ENCODE measurements at regions not wholly inside any gene's neighbourhood (a gene's known extent, or its start where the extent isn't known, plus 50 kb on each side); places are given as distances from the start of the nearest gene placed in this dataset.

DNA sequence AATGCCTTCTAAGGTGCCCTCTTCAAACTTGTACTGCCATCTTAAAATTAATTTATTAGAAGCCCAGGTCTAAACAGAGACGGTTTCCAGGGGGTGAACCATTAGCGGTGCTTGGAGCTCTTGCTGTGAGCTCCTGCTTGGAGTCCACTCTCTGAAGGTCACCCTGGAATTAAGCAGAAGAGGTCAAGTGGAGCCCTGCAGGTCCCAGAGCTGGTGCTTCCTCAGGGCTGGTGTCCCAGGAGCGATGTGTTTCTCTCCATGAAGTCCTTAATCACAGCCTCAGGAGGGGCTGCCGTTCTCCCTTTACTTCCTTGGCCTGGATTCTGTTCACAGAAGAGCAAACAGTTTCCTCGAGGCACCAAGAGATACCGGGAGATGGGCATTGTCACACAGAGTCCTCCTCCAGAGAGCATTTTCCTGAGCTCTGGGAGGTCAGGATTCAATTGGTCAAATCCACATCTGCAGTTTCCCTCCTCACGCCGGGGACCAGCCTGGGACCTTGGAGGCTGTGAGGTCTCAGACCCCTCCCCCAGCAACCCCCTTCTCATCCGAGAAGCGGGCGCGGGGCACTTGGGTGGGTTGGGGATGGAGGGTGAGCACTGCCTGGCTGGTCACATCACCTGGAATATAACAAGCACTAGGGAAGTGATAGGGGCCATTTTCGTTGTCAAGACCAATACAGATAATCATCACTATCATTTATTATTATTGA, 310.4 kb downstream of the AJAP1 start:
- no peak for DNase-seq

DNA sequence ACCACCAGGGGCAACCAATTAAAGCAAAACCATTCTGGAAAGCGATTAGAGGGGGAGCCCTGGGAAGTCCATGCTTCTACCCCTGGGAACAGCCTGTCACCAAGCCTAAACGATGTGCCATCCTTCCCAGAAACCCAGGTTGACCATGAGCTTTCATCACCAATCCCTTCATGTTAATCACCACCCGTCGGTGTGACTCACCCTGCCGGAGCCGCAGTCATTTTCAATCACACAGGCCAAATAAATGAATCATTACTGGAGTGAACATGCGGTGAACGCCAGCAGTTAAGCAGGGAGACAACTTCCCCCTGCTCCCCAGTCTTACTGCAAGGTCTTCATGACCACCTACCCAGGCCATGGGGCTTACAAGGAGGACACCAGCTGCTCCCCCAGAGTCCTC, 308.8 kb downstream of the AJAP1 start:
- no peak for DNase-seq

DNA sequence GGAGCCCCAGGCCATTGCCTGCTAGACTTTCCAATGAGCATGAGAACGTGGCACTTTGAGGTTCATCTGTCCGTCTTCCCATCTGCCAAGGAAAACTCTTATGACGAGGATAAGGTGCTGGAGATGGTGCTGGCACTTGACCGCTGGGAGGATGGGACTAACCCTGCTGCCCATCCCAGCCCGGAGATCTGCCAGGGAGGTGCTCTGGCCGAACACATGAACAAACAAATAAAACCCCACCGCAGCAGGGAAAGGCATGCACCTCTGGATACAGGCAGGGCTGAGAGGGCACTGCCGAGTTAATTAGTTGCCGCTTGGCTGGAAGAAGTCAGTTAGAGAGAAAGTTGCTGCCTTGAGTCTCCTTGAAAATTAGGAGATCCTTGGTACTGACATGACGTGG, 308.4 kb downstream of the AJAP1 start:
- no peak for DNase-seq

DNA sequence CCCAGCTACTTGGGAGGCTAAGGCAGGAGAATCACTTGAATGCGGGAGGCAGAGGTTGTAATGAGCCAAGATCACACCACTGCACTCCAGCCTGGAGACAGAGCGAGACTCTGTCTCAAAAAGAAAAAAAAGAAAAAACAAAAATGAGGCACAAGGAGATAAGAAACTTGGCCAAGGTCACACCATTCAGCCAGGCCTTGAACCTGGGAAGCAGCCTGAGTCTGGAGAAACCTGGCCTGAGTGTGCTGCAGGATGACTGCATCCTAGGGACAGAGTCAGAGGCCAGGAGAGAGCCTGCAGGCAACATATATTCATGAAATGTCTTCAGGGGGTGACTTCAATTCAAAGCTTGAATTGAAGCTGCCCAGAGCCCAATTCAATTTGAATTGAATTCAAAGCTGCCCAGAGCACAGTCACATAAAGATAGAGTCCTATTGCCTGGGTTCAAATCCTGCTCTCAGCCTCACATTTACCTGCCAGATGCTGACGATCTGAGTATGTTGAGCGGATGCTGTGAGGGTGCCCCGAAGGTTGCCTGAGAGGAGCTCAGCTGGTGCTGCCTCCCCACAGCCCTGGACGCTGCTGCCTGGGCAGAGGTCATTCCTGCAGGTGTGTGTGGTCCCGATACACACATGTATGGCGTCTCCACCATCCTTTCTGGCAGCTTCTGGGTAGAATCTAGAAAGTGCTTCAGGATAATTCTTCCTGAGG, 307.7 kb downstream of the AJAP1 start:
- DNase-seq = no peak

DNA sequence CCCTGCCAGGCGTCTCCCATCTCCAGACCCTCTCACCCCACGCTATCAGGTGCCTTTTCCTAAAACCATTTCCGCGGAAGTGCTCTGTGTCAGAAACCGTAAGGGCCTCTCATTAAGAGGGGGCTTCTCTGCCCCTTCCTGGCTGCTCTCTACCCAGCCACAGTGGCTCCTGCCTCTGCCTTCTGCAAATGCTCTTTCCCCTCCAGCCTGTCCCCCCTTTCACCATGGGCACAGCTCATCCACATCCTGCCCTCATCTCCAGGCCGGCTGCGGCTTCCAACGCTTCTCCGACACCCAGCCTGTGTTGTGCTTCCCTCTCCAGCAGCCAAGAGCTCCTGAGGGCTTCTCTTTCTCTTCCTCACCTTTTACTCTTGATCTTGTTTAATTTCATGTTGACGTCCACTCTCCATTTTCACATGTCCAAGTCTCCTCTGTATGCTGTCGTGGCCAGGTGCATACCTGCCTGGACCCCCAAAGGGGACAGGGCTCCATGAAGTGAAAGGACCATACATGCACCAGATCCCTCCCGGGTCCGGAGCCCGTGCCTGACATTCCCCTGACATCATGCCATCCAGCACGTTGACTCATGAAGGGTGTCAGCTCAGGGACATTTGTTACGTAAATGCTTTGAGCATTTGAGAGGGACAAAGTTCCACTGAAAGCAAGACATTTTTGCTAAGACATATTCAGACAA, 306.5 kb downstream of the AJAP1 start:
- DNase-seq = no peak

DNA sequence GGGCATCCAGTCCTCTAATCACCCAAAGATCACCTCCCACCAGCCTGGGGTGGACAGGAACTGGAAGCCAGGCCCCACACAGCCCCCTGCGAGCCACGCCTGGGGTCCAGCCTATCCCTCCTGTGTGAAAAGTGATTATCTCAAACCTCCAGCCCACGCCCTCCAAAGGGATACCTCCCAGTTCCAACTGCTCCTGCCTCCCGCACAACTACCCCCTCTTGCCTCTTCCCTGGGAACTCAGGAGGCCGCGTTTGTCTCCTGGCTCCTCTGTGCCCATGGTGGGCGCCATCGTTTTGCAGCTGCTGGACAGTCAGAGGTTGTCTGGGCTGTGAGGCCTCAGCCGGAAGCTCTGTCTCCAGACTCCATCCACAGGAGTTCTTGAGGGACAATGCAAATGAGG, 305.9 kb downstream of the AJAP1 start:
- DNase-seq = no peak

DNA sequence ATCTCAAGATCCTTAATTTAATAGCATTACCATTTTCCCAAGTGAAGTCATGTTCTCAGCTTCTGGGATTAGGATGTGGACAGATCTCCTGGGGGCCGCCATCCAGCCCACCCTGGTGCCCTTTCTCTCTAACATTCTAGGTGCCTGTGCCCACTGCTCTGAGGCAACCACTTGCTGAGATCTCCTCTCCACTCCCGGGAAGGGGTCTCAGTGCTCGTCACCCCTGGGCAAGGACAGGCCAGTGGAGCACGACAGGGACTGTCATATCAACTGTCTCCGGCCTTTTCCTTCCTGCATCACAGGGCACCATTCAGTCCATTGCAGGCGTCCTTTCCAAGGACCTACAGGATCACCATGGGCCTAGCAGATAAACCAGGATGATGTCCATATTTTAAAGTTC, 304.8 kb downstream of the AJAP1 start:
- DNase-seq = no peak

DNA sequence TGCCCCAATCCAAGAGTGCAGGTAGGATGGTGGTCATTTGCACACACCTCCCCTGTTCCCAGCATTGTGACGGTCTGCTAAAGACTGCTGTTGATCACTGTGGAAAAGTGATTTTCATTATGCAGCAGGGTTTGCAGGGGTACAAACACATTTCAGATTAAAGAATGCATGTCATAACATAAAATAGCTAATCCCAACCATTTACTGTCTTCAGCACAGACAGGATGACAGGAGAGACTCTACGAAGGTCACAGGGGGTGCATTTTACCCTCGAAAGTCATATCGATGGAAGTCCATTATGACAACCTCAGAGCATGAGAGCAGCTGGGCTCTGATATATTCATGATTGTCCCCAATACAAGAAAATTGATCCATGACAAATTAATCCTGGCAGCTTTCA, 302.6 kb downstream of the AJAP1 start:
- DNase-seq = no peak

DNA sequence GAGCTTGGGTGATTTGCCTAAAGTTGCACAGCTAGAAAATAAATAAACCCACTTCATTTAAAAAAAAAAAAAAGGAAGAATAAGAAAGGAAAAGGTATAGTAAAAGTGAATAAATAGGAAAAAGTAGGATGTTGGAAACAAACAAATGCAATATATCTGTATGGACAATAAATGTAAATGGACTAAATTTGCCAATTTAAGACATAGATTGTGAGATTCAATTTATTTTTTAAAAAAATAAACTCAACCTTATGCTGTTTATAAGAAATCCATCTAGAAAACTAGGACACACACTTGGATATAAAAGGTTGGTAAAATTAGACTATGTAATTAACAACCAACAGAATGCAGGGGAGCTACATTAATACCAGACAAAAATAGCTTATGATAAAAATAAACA, 300.0 kb downstream of the AJAP1 start:
- DNase-seq = no peak

DNA sequence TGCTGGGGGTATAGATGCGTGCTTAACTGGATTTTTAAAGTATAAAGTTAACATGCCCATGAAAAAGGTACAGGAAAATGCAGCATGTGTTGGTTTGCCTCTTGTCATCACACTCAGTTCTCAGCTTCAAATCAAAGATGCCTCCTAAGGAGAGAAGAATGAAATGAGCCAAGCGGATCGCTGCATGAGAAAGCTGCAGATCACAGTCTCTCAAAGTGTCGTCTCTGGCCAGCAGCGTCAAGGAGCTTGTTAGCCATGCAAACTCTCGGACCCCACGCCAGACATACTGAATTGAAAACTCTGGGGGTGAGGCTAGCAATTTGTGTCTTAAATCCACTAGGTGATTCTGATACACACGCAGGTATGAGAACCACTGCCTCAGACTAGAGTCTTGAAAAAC, 297.2 kb downstream of the AJAP1 start:
- DNase-seq = no peak

DNA sequence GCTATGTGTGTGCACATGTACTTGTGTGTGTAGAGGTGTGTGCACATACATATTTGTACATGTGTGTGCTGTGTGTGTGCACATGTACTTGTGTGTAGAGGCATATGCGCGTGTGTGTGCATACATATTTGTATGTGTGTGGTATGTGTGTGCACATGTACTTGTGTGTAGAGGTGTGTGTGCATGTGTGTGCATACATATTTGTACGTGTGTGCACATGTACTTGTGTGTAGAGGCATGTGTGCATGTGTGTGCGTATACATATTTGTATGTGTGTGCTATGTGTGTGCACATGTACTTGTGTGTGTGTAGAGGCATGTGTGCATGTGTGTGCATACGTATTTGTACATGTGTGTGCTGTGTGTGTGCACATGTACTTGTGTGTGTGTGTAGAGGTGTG, 291.9 kb downstream of the AJAP1 start:
- DNase-seq = no peak

DNA sequence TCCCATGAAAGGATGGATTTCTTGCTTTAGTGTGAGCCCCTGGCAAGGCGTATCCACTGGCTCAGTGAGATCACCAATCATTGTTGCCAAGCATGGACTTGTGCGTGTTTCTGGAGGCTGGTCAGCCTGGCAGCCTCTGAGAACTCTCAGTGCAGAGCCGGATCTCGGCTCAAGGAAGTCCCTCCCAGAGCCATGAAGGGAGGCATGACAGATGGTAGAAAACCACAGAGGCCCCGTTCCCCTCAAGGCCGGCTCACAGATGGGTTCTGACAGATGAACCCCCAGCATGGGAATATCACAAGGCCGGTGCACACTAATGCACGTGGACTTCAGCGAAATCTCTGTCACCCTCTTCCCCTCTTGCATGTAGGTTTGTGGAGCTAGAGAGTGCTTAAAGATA, 290.5 kb downstream of the AJAP1 start:
- no peak for DNase-seq

DNA sequence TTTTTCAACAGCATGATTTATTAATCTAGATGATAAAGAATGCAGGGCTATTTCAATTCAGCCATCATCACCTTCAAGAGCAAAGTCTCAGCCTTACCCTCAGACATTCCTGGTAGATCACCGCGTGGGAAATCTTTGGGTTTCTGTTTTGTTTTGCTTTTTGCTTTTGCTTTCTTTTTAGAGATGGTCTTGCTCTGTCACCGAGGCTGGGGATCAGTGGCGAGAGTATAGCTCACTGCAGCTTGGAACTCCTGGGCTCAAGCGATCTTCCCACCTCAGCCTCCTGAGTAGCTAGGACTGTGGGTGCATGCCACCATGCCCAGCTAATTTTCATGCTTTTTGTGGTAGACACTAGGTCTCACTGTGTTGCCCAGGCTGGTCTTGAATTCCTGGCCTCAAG, 289.7 kb downstream of the AJAP1 start:
- DNase-seq = no peak

DNA sequence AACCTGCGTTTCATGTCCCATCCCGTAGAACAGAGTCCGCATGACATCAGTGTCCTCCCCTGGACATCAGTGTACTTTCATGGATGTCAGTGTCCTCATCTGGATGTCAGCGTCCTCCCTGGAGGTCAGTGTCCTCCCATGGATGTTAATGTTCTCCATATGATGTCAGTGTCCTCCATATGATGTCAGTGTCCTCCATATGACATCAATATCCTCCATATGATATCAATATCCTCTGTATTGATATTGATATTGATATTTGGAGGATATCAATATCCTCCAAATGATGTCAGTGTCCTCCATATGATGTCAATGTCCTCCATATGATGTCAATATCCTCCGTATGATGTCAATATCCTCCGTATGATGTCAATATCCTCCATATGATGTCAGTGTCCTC, 284.9 kb downstream of the AJAP1 start:
- DNase-seq = no peak

DNA sequence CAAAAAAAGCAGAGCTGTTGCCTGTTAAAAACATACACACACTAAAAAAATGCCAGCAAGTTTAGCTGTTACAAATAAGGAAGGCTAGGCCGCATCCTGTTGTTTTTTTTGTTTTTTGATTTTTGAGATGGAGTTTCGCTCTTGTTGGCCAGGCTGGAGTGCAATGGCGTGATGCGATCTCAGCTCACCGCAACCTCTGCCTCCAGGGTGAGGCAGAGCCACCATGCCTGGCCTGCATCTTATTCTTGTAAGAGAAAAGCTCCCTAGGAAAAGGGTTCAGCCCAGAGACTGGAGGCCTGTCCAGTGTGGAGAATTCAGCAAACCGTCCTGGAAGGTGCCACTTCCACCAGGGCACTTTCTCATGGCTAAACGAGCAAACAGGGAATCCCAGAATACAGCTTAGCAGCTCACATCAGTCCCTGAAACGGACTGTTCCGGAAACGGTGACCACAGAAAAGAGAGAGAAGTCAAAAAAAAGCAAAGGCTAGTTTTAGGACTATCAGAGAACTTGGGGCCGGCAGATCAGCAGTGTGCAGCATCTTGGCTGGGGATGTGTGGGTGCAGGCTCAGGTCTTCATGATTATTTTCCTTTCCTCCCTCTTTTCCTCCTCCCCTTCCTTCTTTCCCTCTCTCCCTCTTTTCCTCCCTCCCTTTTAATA, 283.6 kb downstream of the AJAP1 start:
- no peak for DNase-seq

DNA sequence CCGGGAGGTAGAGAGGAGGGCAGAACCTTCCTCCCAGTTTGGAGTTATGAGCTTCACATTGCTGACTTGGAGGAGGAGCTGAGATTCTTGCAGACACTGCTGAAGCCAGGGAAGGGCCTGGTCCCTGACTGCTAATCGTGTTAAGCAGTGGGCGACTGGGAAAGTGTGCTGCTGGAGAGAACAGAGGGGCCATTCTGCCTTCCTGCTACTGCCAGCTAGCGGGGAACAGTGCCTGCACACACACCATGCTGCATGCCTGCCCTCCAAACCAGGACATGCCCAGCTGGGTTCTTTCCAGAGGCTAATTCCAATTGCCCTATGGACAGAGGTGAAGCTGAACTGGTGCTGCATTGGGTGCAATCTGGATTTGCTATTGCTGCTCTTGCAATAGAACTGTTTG, 281.4 kb downstream of the AJAP1 start:
- no peak for DNase-seq

DNA sequence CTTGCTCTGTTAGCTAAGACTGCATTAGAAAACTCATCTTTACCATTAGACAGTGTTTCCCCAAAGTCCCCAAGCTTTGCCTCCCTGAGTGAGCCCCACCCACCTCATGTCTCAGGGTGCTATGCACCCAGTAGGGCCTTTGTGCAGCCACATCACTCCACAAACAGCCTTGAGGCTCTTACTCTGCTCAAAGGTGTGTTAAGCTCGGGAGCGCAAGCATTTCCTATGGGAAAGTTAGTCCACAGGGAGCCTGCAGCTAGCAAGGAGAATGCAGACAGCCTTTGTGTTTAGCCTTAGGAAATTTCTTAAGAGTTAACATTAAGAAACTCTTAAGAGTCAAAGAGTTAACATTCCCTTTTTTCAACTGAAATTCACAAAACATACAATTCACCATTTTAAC, 278.8 kb downstream of the AJAP1 start:
- DNase-seq = no peak

DNA sequence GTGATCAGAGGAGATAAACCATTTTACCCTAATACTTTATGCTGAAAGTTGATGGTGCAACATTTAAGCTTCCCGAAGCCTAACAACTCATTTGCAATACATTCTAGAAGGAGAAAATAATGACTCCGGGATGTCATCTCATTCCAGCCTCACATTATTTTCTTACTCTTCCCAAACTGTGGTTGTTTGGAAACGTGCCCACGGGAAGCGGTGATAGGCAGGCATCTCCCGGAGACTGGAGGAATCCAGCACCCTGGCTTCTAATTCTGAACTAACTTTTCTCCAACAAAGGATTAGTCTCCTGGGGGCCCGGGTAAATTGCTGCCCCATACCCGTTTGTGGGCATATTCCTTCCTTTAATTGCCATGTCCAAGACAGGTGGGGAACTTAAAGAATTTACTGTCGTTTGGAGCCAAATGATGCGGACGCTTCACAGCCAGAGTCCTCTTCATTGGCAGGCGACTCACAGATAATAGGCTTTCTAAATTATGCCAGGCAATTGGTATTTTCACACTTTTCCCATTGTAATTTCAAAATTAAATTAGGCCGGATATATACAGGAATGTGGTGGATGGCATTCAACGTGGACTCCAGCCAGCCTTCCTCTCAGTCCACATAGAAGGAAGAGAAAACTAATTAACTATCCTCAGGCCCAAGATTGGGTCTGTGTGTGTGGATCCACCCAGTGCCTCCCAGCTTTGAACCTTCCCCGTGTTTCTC, 278.1 kb downstream of the AJAP1 start:
- no peak for DNase-seq

DNA sequence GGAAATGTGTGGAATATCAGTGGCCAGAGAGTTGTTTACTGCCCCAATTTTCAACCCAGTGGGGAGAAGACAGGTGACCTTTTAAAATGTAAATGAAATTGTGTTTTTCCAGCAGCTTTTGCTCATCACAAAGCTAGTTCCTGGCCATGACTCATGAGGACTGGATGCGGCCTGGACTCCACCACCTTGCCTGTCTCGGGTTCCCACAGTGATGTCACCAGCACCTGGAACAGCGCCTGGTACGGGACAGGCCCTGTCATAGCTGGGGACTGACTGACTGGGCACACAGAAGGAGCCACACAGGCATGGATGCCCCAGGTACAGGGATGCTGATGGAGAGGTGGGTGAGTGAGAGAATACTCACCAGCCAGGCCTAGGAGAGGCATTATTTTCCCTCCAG, 277.1 kb downstream of the AJAP1 start:
- no peak for DNase-seq

DNA sequence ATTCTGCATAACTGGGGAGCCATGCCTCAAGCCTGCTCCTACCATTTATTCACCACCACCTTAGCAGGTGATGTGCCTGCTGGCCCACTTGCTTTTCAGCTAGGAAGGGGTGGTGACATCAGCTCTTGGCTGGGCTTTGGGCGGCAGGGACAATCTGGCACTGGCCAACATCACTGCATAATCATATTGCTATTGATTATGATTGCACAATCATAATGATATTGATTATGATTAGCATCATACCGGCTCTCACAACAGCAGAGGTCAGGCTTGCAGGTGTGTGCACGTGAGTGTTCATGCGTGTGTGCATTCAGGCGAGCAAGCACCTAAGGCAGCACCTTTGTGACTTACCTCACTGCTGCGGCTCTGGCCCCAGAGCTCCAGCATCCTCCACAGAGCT, 273.8 kb downstream of the AJAP1 start:
- no peak for DNase-seq

DNA sequence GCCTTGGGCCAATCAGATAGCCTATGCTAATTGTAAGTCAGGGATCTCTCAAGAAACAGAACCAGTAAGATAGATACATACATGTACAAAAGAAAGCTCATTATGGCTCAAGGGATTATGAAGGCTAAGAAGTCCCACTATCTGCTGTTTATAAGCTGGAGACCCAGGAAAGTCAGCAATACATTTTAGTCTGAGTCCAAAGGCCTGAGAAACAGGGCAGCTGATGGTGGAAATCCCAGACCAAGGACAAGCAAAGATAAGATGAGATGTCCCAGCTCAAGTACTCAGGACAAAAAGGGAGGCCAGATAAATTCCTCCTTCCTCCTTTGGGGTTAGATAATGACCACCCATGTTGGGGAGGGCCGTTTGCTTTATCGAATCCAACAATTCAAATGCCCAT, 269.9 kb downstream of the AJAP1 start:
- no peak for DNase-seq

DNA sequence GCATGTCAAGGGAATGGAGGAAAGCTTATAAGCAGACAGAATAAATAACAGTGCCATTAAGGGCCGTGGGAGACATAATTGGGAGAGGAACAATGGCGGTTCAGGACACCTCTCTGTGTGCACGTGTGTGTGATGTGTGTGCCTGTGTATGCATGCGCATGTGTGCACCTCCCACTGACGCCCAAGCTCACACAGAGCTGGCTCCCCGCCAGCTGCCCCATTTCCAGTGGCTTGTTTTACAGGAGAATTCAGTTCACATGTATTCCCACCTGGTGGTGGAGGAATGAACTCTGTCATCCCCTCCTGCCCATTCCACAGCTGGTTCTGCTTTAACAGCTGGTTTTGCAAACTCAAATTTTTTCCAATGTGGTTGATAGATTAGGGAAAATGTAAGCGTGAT, 262.2 kb downstream of the AJAP1 start:
- no peak for DNase-seq

DNA sequence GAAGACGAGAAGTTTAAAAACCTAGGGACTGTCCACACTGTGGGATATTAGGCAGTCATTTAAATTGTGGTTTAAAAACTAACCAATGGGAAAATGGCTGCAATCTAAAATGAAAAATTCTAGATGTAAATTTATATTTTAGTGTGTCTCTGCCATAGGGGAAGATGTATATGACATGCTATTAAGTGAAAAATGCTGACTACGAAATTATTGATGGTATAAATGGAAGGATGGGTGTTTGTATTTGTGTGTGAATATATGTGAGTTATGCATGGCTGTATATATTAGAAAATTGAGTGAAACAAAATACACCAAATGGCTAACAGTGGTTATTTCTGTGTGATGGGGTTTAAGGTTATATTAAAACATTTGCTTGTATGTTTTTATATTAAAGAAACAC, 260.7 kb downstream of the AJAP1 start:
- DNase-seq = no peak

Measured in NCI-H1436 (cell line).